Right lobe of liver (tissue), 4 donors: ENCODE measurements at regions not wholly inside any gene's neighbourhood (a gene's known extent, or its start where the extent isn't known, plus 50 kb on each side); places are given as distances from the start of the nearest gene placed in this dataset.

ENCODE experiments used
- CTCF ChIP-seq, 4 donors: fragments of 200-600 bp in 3 of 4; fragments of 450-650 bp in 1 of 4; IDR thresholded peaks; one replicate each; pipeline versions ENCODE4 v1.5.1 to v1.8.0; 2016 to 2022; ENCODE audit warnings: antibody characterized with exemption in 4 of 4, mild to moderate bottlenecking in 2 of 4
- POLR2A ChIP-seq: fragments of 450-650 bp; IDR thresholded peaks from one replicate; pipeline ENCODE4 v1.6.1; 2017; ENCODE audit warnings: antibody characterized with exemption, mild to moderate bottlenecking
- donor health status: DM: no; HTN: no; CAD: no.
- donor health status: DM: no; HTN: no; CAD: no.
- donor health status: DM: no; HTN: yes; CAD: no.

GRCh38 chr2:187171318-187171717, 276.7 kb downstream of the CALCRL start:
- TF ChIP-seq CTCF (IDR thresholded peaks at IDR 0.05) (no peak), POLR2A (no peak)
